GM12892 (cell line): ENCODE measurements at regions not wholly inside any gene's neighbourhood (a gene's known extent, or its start where the extent isn't known, plus 50 kb on each side); places are given as distances from the start of the nearest gene placed in this dataset.

Source experiments
- POLR2A ChIP-seq: IDR thresholded peaks from 2 replicates; pipeline ENCODE4 v1.6.1; 2011; ENCODE audit warnings: low read depth, low read length, control low read depth
- POLR2AphosphoS5 ChIP-seq: IDR thresholded peaks from 2 replicates; pipeline ENCODE4 v1.6.1; 2011; ENCODE audit warnings: low read depth, low read length, control low read depth
- TAF1 ChIP-seq: IDR thresholded peaks from 2 replicates; pipeline ENCODE4 v1.6.1; 2011; ENCODE audit warnings: low read depth, mild to moderate bottlenecking, control low read depth, low read length, borderline replicate concordance

GRCh38 chr14:65866448-65866847 is 453.9 kb downstream of the FUT8 start:
- TF ChIP-seq POLR2A (no peak), POLR2AphosphoS5 (no peak), TAF1 (no peak)
